Kidney (tissue), 13 donors: ENCODE measurements at regions not wholly inside any gene's neighbourhood (a gene's known extent, or its start where the extent isn't known, plus 50 kb on each side); places are given as distances from the start of the nearest gene placed in this dataset.

Experiments
- DNase-seq, 5 donors: peaks; one replicate each; pipeline ENCODE4 v3.0.0-alpha.2; 2013 to 2020
- FAIRE-seq: peaks from 2 replicates; lab custom pipeline; 2012; peaks lifted over from hg19 to GRCh38; lab: Jason Lieb, UNC
- H3K27ac ChIP-seq, 2 donors: one replicate each; pipeline ENCODE4 v1.7.0; 2013; ENCODE audit warnings: low read depth in 2 of 2, low read length in 2 of 2, inconsistent platforms in 1 of 2
- H3K27me3 ChIP-seq: one replicate; pipeline ENCODE4 v1.7.1; 2013; ENCODE audit warnings: low read length, inconsistent platforms; ENCODE audit not compliant: control insufficient read depth, insufficient read depth
- H3K36me3 ChIP-seq, 3 donors: one replicate each; pipeline versions ENCODE4 v1.7.0 to v1.7.1; 2013; ENCODE audit warnings: low read length in 3 of 3, control low read depth in 1 of 3, inconsistent platforms in 1 of 3; ENCODE audit not compliant: insufficient read depth in 3 of 3, control insufficient read depth in 2 of 3
- H3K4me1 ChIP-seq, 3 donors: one replicate each; pipeline versions ENCODE4 v1.7.0 to v1.7.1; 2013; ENCODE audit warnings: low read length in 3 of 3, inconsistent platforms in 1 of 3, low read depth in 1 of 3; ENCODE audit not compliant: control insufficient read depth in 2 of 3, insufficient read depth in 2 of 3
- H3K4me3 ChIP-seq, 3 donors: one replicate each; pipeline versions ENCODE4 v1.7.0 to v1.8.1; 2013; ENCODE audit warnings: low read length in 3 of 3, control low read depth in 1 of 3, inconsistent platforms in 1 of 3
- H3K9ac ChIP-seq, 3 donors: one replicate each; pipeline versions ENCODE4 v1.7.0 to v1.7.1; 2013; ENCODE audit warnings: low read length in 3 of 3, control low read depth in 1 of 3, inconsistent platforms in 1 of 3
- H3K9me3 ChIP-seq, 3 donors: one replicate each; pipeline versions ENCODE4 v1.7.0 to v1.7.1; 2013; ENCODE audit warnings: low read length in 3 of 3, control low read depth in 1 of 3, inconsistent platforms in 1 of 3; ENCODE audit not compliant: control insufficient read depth in 2 of 3, insufficient read depth in 1 of 3
- CTCF ChIP-seq: IDR thresholded peaks from 3 replicates; pipeline ENCODE4 v1.5.1; 2012; ENCODE audit warnings: mild to moderate bottlenecking, moderate library complexity, borderline replicate concordance; ENCODE audit not compliant: insufficient read depth; ENCODE audit errors: extremely low read depth
- intact Hi-C: fragments of 100-400 bp; cut with DNase I; formaldehyde crosslinking; loops from one replicate; pipeline ENCODE4 v1.11.1; 2022
- donor health status: control.
- donor health status: control.
- donor health status: control.
- donor health status: control.
- donor health status: control.
- donor health status: DM: yes; HTN: yes; CAD: no.
- donor health status: Normal renal cell carcinoma (clear cell type).

DNA sequence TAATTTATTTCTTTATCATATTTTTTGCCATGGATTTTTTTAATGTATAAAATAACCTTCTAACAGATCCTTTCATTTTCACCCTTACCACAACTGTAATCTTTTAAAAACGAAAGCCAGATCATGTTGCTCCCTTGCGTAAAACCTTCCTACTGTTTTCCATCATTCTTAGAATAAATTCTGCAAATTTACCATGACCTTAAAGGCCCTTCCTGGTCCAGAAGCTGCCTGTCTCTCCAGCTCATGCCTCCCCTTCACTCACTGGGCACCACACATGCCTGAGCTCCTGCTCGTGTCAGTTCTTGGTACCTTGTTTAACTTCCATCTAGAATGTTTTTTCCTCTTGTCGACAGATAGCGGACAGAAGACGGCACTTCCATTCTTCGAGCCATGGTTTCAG, 245.0 kb upstream of the CDH5 start:
- FAIRE-seq: no peak
- no peak for TF ChIP-seq CTCF
- intact Hi-C loops: no loop called here
- H3K27me3 ChIP-seq: no peaks in the 10 kb centered on the region
- no peak for DNase-seq
- H3K4me1 ChIP-seq: no peaks in the 10 kb centered on the region
- no peaks in the 10 kb centered on the region for H3K36me3 ChIP-seq
- no peaks in the 10 kb centered on the region for H3K9me3 ChIP-seq
- H3K27ac ChIP-seq: no peak overlapping the region
- H3K4me3 ChIP-seq: no peak overlapping the region
- H3K9ac ChIP-seq: no peak overlapping the region

DNA sequence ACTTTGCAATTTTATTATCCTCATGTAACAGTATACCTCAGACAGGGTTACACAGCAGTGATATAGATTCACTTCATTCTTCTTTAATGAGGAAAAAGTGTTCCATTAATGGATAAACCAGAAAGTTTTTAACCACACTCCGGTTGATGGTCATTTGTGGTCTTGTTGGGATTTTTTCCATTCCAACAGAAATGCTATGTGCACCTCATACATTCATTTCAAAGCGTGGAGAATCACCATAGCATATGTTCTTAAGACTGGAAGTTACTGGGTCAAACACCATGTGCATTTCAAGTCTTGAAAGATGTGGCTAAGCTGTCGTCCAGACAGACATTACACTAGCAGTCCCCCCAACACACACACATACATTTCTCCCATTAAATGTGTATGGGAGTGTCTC, 245.8 kb upstream of the CDH5 start:
- FAIRE-seq (no peak), DNase-seq (no peak)
- intact Hi-C loops: no loop called here
- H3K27ac ChIP-seq: no peak overlapping the region
- TF ChIP-seq CTCF: no peak
- no peak overlapping the region for H3K4me3 ChIP-seq
- no peaks in the 10 kb centered on the region for H3K27me3 ChIP-seq
- no peaks in the 10 kb centered on the region for H3K36me3 ChIP-seq
- H3K9ac ChIP-seq: no peak overlapping the region
- H3K4me1 ChIP-seq: no peaks in the 10 kb centered on the region
- H3K9me3 ChIP-seq: no peaks in the 10 kb centered on the region

- Histone ChIP-seq H3K36me3 (no peaks in the 10 kb centered on the region), H3K9me3 (no peaks in the 10 kb centered on the region), H3K27me3 (no peaks in the 10 kb centered on the region), H3K9ac (no peak overlapping the region), H3K4me3 (no peak overlapping the region), H3K4me1 (no peaks in the 10 kb centered on the region), H3K27ac (no peak overlapping the region)
- no peak for FAIRE-seq
- no peak for DNase-seq
- intact Hi-C loops: no loop called here
- TF ChIP-seq CTCF: no peak
These were observed 250.1 kb upstream of the CDH5 start for GRCh38 chr16:66116163-66117002.
